HepG2 (cell line): ENCODE measurements at regions not wholly inside any gene's neighbourhood (a gene's known extent, or its start where the extent isn't known, plus 50 kb on each side); places are given as distances from the start of the nearest gene placed in this dataset.

Experiments used
- POGZ ChIP-seq: sonication (generic); formaldehyde crosslinking; IDR thresholded peaks from 2 replicates; pipeline ENCODE4 v1.4.0; 2020; ENCODE audit warnings: mild to moderate bottlenecking, missing genetic modification reagents
- ZNF121 ChIP-seq: sonication (generic); formaldehyde crosslinking; IDR thresholded peaks from 2 replicates; pipeline ENCODE4 v1.5.0; 2020; ENCODE audit warnings: mild to moderate bottlenecking, missing genetic modification reagents
- ZNF501 ChIP-seq: sonication (generic); formaldehyde crosslinking; IDR thresholded peaks from 2 replicates; pipeline ENCODE4 v1.5.1; 2020; ENCODE audit warnings: mild to moderate bottlenecking, moderate library complexity, missing genetic modification reagents
- ZNF7 ChIP-seq: IDR thresholded peaks from 2 replicates; pipeline ENCODE4 v1.6.1; 2016; ENCODE audit warnings: missing biosample characterization, missing genetic modification reagents
- TF ChIP-seq, protein P1 (sequence below): sonication (generic); formaldehyde crosslinking; conservative IDR thresholded peaks from 2 replicates; pipeline ENCODE4 v1.4.0; 2020; ENCODE audit warnings: missing genetic modification reagents
- TF ChIP-seq, protein P2 (sequence below): sonication (generic); formaldehyde crosslinking; IDR thresholded peaks from 2 replicates; pipeline ENCODE4 v1.5.0; 2020; ENCODE audit warnings: mild to moderate bottlenecking, missing genetic modification reagents, moderate library complexity
- TF ChIP-seq, protein P3 (sequence below): sonication (generic); formaldehyde crosslinking; IDR thresholded peaks from 2 replicates; pipeline ENCODE4 v1.5.1; 2020; ENCODE audit warnings: mild to moderate bottlenecking, missing genetic modification reagents

DNA sequence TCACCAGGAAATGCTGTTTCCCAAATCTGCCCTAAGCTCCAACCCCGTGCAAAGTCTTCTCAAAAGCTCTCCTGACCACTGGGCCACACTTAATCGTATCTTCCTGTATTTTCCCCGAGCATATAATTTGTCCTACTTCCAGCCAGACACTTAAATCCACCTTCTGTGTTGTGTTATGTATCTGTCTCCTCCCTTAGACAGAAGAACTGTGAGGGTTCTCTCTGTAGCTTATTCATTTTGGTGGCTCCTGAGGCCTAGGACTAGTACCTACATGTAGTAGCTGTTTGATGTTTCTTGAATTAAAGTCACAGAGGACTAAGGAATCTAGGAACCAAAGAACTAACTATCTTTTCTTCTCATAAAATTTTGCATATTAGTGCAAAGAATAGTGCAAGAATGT lies 292.6 kb downstream of the ALDH8A1 start:
- TF ChIP-seq, protein P1, sequence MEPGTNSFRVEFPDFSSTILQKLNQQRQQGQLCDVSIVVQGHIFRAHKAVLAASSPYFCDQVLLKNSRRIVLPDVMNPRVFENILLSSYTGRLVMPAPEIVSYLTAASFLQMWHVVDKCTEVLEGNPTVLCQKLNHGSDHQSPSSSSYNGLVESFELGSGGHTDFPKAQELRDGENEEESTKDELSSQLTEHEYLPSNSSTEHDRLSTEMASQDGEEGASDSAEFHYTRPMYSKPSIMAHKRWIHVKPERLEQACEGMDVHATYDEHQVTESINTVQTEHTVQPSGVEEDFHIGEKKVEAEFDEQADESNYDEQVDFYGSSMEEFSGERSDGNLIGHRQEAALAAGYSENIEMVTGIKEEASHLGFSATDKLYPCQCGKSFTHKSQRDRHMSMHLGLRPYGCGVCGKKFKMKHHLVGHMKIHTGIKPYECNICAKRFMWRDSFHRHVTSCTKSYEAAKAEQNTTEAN: no peak
- TF ChIP-seq, protein P2, sequence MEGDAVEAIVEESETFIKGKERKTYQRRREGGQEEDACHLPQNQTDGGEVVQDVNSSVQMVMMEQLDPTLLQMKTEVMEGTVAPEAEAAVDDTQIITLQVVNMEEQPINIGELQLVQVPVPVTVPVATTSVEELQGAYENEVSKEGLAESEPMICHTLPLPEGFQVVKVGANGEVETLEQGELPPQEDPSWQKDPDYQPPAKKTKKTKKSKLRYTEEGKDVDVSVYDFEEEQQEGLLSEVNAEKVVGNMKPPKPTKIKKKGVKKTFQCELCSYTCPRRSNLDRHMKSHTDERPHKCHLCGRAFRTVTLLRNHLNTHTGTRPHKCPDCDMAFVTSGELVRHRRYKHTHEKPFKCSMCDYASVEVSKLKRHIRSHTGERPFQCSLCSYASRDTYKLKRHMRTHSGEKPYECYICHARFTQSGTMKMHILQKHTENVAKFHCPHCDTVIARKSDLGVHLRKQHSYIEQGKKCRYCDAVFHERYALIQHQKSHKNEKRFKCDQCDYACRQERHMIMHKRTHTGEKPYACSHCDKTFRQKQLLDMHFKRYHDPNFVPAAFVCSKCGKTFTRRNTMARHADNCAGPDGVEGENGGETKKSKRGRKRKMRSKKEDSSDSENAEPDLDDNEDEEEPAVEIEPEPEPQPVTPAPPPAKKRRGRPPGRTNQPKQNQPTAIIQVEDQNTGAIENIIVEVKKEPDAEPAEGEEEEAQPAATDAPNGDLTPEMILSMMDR: no peak
- TF ChIP-seq ZNF501 (CRISPR knock-in tag) (no peak), ZNF7 (CRISPR knock-in tag) (no peak), ZNF121 (CRISPR knock-in tag) (no peak), POGZ (CRISPR knock-in tag) (no peak)
- TF ChIP-seq, protein P3, sequence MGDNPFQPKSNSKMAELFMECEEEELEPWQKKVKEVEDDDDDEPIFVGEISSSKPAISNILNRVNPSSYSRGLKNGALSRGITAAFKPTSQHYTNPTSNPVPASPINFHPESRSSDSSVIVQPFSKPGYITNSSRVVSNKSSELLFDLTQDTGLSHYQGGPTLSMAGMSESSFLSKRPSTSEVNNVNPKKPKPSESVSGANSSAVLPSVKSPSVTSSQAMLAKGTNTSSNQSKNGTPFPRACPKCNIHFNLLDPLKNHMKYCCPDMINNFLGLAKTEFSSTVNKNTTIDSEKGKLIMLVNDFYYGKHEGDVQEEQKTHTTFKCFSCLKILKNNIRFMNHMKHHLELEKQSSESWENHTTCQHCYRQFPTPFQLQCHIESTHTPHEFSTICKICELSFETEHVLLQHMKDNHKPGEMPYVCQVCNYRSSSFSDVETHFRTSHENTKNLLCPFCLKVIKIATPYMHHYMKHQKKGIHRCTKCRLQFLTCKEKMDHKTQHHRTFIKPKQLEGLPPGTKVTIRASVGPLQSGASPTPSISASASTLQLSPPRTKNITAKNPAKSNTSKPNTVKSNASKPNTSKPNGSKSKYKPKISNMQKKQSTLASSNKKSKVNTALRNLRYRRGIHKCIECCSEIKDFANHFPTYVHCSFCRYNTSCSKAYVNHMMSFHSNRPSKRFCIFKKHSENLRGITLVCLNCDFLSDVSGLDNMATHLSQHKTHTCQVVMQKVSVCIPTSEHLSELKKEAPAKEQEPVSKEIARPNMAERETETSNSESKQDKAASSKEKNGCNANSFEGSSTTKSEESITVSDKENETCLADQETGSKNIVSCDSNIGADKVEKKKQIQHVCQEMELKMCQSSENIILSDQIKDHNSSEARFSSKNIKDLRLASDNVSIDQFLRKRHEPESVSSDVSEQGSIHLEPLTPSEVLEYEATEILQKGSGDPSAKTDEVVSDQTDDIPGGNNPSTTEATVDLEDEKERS (CRISPR knock-in tag): no peak
